SHP77 treated with DMSO at 0.1 percent for 48 hours (cell line): ENCODE measurements at regions not wholly inside any gene's neighbourhood (a gene's known extent, or its start where the extent isn't known, plus 50 kb on each side); places are given as distances from the start of the nearest gene placed in this dataset.
"Not testable (repeated sequence)": the region's sequence is repeated elsewhere in the genome, so short reads cannot be mapped to it uniquely, and the experiment has no call there.

Experiments
- DNase-seq: peaks from one replicate; lab custom pipeline; 2025; lab: John Stamatoyannopoulos, UW

- DNase-seq, result no peak
Measured at GRCh38 chr3:182399978-182400737, 393.1 kb upstream of the ATP11B start.

DNA sequence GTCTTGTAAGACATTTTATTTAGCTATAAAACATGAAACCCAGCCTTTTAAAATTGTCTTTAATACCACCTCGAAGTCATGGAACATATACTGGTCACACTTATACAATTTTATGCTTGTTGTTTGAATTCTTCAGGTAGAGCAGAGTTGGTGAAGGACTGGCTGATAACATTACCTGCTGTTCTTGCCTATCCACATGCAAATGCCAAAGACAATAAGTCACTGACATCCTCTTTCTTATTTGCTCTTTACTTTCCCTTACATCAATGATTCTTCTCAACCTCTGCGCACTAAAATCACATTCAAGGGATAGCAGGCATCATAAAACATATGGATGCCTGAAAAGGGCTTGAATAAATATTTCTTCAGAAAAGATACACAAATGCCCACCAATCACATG lies 392.5 kb upstream of the ATP11B start:
- DNase-seq, result no peak

DNA sequence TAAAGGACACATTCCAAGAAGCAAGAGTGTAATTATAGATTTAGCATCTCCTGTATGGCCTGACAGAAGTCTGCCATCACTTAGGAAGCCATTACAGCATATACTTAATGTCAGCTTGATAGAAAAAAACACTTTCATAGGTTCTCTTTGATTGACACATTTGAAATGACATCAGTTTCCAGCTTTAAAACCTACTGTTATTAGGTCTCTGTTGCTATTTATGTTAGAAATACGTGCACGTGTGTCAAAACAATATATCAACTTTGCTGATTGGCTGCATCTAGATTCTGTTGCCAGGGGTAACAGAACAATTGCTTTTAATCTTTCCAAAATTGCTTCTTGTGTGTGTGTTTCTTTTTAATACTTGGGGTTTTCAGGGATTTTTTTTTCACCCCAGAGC lies 389.3 kb upstream of the ATP11B start:
- DNase-seq, result no peak

DNA sequence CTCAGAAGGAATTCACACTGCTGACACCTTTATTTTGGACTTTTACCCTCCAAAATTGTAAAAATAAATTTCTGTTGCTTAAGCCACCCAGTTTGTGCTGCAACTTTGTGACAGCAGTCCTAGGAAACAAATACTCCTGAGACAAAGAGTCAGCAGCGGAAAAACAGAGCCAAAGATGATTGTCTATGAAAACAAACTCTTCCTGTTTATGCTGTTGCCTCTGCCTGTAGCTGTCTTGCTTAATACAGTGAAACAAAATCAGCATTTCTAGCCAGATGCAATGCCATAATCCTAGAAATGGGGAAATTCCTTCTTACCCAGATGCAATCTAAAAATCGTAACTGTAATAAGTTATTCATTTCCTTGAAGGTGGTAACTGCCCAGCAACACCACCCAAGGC lies 387.5 kb upstream of the ATP11B start:
- DNase-seq, result no peak

DNA sequence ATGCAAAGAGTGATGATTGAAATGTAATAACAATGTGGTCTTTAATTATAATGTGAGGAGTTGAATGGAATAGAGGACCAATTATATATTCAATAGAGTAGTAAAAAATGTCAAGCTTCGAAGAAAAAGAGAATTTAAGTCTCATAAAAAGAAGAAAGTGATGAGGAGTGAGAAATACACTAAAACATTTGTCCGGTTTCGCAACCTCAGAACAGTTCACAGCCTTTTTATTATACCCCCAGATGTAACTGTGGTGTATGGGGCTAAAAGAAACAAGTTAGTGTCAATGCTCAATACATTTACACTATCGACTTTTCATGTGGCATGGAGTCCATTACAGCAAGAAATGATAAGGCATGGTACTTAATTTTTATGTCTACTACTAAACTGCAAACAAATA lies 386.5 kb upstream of the ATP11B start:
- DNase-seq, result no peak

- no peak for DNase-seq
Measured at GRCh38 chr3:182410051-182410450, 383.3 kb upstream of the ATP11B start.

DNA sequence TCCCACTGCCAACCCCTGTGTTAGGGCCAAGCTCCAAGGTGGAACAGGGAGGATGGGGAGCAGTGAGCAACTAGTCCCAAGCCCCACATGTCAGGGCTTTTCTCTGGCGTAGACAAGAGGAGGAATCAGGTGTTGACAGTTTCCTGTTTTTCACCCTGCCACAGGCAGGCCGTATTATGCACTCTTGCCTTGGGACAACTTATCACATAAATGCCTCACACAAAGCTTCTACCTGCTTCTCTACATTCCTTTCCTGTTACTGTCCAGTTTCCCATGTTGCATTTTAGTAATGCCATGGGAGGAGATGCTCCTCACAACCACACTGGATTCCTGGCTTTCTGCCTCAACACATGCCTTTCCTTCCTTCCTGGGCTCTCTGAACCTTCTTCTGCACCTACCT lies 381.2 kb upstream of the ATP11B start:
- DNase-seq, result no peak

DNA sequence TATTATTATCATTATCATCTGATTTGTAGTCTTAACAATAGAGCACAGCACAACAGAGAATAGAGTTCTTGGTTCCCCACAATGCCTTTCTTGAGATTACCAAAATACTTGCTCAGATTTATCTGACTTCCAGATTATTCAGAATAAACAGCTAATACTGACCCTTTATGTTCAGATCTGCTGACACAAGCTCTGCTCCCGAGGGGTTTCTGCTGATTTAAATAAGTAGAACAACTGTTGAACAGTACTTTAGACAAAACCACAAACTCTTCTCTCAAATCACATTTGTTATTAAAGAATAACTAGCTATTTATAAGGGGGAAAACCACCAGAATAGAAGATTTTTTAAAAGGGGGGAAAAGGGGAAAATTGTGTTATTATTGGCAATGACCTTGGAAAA lies 380.2 kb upstream of the ATP11B start:
- DNase-seq, result no peak

DNA sequence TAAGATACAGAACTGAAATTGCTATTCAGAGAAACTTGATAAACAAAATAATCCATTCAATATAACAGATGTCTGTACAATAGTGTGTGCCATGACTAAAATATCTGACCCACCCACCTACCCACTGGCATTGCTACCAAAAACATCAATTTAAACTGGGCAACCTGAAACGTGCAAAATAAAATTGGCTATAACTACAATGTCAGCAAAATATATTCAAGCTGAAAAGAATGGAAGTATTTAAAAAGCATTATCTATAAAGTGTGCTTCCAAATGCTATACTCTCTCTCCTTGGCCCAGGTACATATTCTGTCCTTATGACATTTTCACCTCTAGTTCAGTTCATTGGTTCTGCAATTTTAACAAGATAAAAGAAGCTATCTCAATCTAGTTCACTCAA lies 379.6 kb upstream of the ATP11B start:
- DNase-seq, result no peak

DNA sequence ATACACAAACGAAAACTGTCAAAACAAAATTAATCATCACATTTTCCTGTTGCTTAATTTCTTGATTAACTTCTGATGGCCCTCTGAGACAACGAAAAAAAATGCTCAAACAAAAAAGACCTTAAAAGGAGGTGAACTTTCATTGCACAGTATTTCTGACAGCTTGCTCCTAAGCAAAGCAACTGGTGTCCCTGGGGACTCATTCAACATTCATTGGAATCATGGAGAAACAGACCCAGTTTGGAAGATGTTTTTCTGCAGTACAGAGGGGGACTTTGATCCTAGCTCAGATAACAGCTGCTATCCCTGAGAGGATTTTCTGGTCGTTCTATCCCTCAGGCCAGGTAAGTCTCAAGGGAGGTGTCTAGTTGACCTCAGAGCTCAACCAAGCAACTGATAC lies 378.7 kb upstream of the ATP11B start:
- no peak for DNase-seq

DNA sequence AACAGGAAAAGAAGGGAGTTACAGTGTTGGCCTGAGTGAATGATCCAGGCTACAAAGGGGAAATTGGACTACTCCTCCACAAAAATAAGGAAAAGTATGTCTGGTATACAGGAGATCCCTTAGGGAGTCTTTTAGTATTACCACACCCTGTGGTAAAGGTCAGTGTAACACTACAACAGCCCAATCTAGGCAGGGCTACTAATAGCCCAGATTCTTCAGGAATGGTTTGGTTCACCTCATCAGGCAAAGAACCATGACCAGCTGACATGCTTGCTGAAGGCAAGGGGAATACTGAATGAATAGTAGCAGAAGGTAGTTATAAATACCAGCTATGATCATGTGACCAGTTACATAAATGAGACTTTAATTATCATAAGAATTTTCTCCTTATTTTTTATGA lies 372.6 kb upstream of the ATP11B start:
- no peak for DNase-seq

DNA sequence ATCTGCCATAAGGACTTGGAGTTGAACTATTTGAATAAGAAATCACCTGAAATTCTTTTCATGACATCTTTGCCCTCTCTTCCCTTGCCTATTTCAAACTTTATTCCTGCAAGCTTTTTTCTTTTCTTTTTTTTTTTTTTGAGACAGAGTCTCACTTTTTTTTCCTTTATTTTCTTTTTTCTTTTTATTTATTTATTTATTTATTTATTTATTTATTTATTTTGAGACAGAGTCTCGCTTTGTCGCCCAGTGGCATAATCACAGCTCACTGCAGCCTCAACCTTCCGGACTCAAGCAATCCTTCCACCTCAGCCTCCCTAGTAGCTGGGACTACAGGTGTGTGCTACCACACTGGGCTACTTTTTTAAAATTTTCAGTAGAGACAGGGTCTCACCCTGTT lies 369.3 kb upstream of the ATP11B start:
- no peak for DNase-seq

- not testable (repeated sequence) for DNase-seq
Measured at GRCh38 chr3:182425926-182426718, 367.2 kb upstream of the ATP11B start.

DNA sequence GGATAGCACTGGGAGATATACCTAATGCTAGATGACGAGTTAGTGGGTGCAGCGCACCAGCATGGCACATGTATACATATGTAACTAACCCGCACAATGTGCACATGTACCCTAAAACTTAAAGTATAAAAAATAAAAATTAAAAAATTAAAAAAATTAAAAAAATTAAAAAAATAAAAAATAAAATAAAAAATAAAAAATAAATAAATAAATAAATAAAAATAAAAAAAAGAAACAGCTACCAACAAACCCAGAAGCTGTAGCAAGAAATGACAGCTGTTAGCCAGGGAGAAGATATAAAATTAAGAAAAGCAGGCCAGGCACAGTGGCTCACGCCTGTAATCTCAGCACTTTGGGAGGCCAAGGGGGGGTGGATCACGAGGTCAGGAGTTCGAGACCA lies 361.3 kb upstream of the ATP11B start:
- DNase-seq, result not testable (repeated sequence)

GRCh38 chr3:182435860-182436259 lies 357.4 kb upstream of the ATP11B start:
- DNase-seq, result no peak

GRCh38 chr3:182436547-182436946 lies 356.8 kb upstream of the ATP11B start:
- peak; percentile 94 for DNase-seq

DNA sequence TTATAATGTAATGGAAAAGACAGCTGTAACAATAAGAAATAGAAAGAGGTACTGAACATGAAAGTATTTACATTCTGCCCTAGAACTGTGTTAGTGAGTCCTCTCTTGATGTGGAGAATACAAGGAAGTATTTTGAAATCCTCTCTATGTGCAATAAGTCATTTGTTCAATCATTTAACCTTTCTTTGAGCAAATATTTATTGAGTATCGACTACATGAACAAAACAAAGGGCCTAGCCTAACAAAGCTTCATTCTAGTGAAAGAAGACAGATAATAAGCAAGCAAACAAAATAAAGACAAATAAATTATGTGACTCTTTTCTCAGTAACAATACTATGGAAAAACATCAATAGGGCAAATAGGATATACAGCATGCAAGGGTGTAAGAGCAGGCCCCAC lies 354.9 kb upstream of the ATP11B start:
- peak; percentile 99 for DNase-seq

- no peak for DNase-seq
Measured at GRCh38 chr3:182440101-182440500, 353.2 kb upstream of the ATP11B start.

- no peak for DNase-seq
Measured at GRCh38 chr3:182445576-182445975, 347.7 kb upstream of the ATP11B start.

GRCh38 chr3:182450942-182451787 lies 342.1 kb upstream of the ATP11B start:
- DNase-seq, result no peak

GRCh38 chr3:182451871-182452270 lies 341.4 kb upstream of the ATP11B start:
- no peak for DNase-seq

DNA sequence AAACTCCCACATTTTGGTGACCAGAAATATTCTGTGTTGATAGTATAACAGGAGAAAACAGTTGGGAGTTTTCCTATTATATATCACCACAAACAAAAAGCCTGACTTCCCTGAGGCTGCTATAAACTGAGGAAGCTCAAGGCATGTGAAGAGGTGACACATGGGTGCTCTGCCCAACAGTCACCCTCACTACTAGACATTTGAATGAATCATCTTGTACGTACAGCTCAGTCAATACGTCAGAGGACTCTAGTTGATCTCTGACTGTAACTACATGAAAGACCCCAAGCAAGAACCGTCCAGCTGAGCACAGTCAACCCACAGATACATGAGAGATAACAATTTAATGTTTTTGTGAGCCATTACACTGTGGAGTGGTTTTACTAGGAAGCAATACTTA lies 338.3 kb upstream of the ATP11B start:
- no peak for DNase-seq

DNA sequence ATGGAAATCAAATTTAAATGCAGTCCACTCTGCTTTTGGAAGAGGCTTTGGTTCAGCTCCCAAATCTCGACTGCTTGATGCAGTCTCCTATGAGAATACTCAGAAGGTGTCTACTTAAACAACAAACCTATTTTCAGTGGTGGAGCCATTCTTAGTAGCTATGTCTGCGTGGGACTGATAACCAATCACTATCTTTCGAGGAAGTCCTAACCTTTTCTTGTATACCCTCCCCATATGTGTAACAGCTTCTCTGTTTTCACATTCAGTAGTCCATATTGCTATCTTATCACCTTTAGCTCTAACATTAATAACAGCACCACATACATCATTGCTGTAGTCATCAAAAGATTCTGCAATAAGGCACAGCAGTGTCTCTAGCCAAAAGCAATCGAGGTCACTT lies 333.0 kb upstream of the ATP11B start:
- no peak for DNase-seq
